ENCODE measurements at regions not wholly inside any gene's neighbourhood (a gene's known extent, or its start where the extent isn't known, plus 50 kb on each side); places are given as distances from the start of the nearest gene placed in this dataset.

- CTCF ChIA-PET, result no interaction called here
- intact Hi-C loops (cut with micrococcal nuclease), result no loop called here
- dilution Hi-C loops (cut with MboI; ENCODE audit: extremely low pct_ligation_motif_present, low sequenced_read_pairs), result no loop called here
These were observed 395.4 kb upstream of the SUCLG2 start for GRCh38 chr3:68049776-68050175.

GRCh38 chr3:68045976-68046375 is 391.6 kb upstream of the SUCLG2 start:
- intact Hi-C loops (cut with micrococcal nuclease), result no loop called here

More at GRCh38 chr3:68049776-68050175, 395.4 kb upstream of the SUCLG2 start:
- H3K4me3 ChIP-seq (replicated peaks in 1 of 3; ENCODE audit: insufficient read depth in 1 of 3, low read depth in 1 of 3, low read length in 3 of 3), result no peak overlapping the region
- no peak for TF ChIP-seq POLR2A (IDR thresholded peaks at IDR 0.05; ENCODE audit: low read depth, low read length)
- TF ChIP-seq MYC (IDR thresholded peaks at IDR 0.05; ENCODE audit: low read depth, low read length), result no peak
- no peak for TF ChIP-seq JUN (IDR thresholded peaks at IDR 0.05; ENCODE audit: borderline replicate concordance, insufficient read depth, insufficient read length, low read depth)
- no peak for TF ChIP-seq EZH2 (IDR thresholded peaks at IDR 0.05; ENCODE audit: borderline replicate concordance, low read depth, low read length, severe bottlenecking)
- TF ChIP-seq GATA2 (IDR thresholded peaks at IDR 0.05; ENCODE audit: insufficient read depth, insufficient read length, low read depth, low read length), result no peak
- no peak for TF ChIP-seq CTCF (IDR thresholded peaks at IDR 0.05; ENCODE audit: extremely low read depth in 1 of 2, insufficient read depth in 1 of 2, low read depth in 1 of 2, low read length in 2 of 2)
- H3K9me1 ChIP-seq (replicated peaks; ENCODE audit: control insufficient read depth, extremely low read depth, insufficient read depth, low read length), result no peaks in the 10 kb centered on the region
- no peak overlapping the region for H2AFZ ChIP-seq (ENCODE audit: low read depth, low read length)
- H3K4me1 ChIP-seq (ENCODE audit: control insufficient read depth, extremely low read depth, insufficient read depth, low read length), result no peaks in the 10 kb centered on the region
- POLR2A ChIA-PET, result no interaction called here
- H3K9ac ChIP-seq (replicated peaks; ENCODE audit: extremely low read depth, insufficient read depth, low read length), result no peak overlapping the region
- BruUV-seq (replicated peaks), result no TSS peak
- H4K20me1 ChIP-seq (replicated peaks; ENCODE audit: control insufficient read depth, extremely low read depth, insufficient read depth, low read length), result no peaks in the 10 kb centered on the region
- H3K27ac ChIP-seq (ENCODE audit: insufficient read depth, low read depth, low read length), result no peak overlapping the region
- H3K79me2 ChIP-seq (ENCODE audit: control insufficient read depth, insufficient read depth, low read length), result no peaks in the 10 kb centered on the region
- DNase-seq (ENCODE audit: low read depth, low spot score) (no peak), FAIRE-seq (no peak)
- no peak overlapping the region for H3K4me2 ChIP-seq (ENCODE audit: insufficient read depth, low read length)
- H3K9me3 ChIP-seq (replicated peaks; ENCODE audit: control insufficient read depth, insufficient read depth, low read length), result no peaks in the 10 kb centered on the region
- no peaks in the 10 kb centered on the region for H3K36me3 ChIP-seq (ENCODE audit: control insufficient read depth in 2 of 2, extremely low read depth in 1 of 2, insufficient read depth in 2 of 2, low read length in 2 of 2)
- no peaks in the 10 kb centered on the region for H3K27me3 ChIP-seq (ENCODE audit: control insufficient read depth in 2 of 2, insufficient read depth in 2 of 2, low read length in 2 of 2)

More at GRCh38 chr3:68045976-68046375, 391.6 kb upstream of the SUCLG2 start:
- ChIA-PET CTCF (no interaction called here), POLR2A (no interaction called here)
- BruUV-seq (replicated peaks), result no TSS peak
- TF ChIP-seq MYC (IDR thresholded peaks at IDR 0.05; ENCODE audit: low read depth, low read length) (no peak), POLR2AphosphoS5 (IDR thresholded peaks at IDR 0.05; ENCODE audit: insufficient read depth, low read depth, low read length) (no peak), CTCF (IDR thresholded peaks at IDR 0.05; ENCODE audit: extremely low read depth in 1 of 2, insufficient read depth in 1 of 2, low read depth in 1 of 2, low read length in 2 of 2) (no peak), FOS (IDR thresholded peaks at IDR 0.05; ENCODE audit: borderline replicate concordance, insufficient read depth, low read length) (no peak), EZH2 (IDR thresholded peaks at IDR 0.05; ENCODE audit: borderline replicate concordance, low read depth, low read length, severe bottlenecking) (no peak), POLR2A (IDR thresholded peaks at IDR 0.05; ENCODE audit: low read depth, low read length) (no peak), JUN (IDR thresholded peaks at IDR 0.05; ENCODE audit: borderline replicate concordance, insufficient read depth, insufficient read length, low read depth) (no peak), GATA2 (IDR thresholded peaks at IDR 0.05; ENCODE audit: insufficient read depth, insufficient read length, low read depth, low read length) (no peak)
- TF ChIP-seq, protein P1, sequence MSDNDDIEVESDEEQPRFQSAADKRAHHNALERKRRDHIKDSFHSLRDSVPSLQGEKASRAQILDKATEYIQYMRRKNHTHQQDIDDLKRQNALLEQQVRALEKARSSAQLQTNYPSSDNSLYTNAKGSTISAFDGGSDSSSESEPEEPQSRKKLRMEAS (IDR thresholded peaks at IDR 0.05; ENCODE audit: insufficient read depth, insufficient read length), result no peak
- H3K4me2 ChIP-seq (ENCODE audit: insufficient read depth, low read length), result no peak overlapping the region
- no peak overlapping the region for H2AFZ ChIP-seq (ENCODE audit: low read depth, low read length)
- no peaks in the 10 kb centered on the region for H3K4me1 ChIP-seq (ENCODE audit: control insufficient read depth, extremely low read depth, insufficient read depth, low read length)
- no peaks in the 10 kb centered on the region for H3K9me1 ChIP-seq (replicated peaks; ENCODE audit: control insufficient read depth, extremely low read depth, insufficient read depth, low read length)
- dilution Hi-C loops (cut with MboI; ENCODE audit: extremely low pct_ligation_motif_present, low sequenced_read_pairs), result no loop called here
- FAIRE-seq, result no peak
- no peak overlapping the region for H3K9ac ChIP-seq (replicated peaks; ENCODE audit: extremely low read depth, insufficient read depth, low read length)
- no peaks in the 10 kb centered on the region for H3K9me3 ChIP-seq (replicated peaks; ENCODE audit: control insufficient read depth, insufficient read depth, low read length)
- H3K79me2 ChIP-seq (ENCODE audit: control insufficient read depth, insufficient read depth, low read length), result no peaks in the 10 kb centered on the region
- DNase-seq (ENCODE audit: low read depth, low spot score), result no peak
- H4K20me1 ChIP-seq (replicated peaks; ENCODE audit: control insufficient read depth, extremely low read depth, insufficient read depth, low read length), result no peaks in the 10 kb centered on the region
- no peaks in the 10 kb centered on the region for H3K27me3 ChIP-seq (ENCODE audit: control insufficient read depth in 2 of 2, insufficient read depth in 2 of 2, low read length in 2 of 2)
- H3K4me3 ChIP-seq (replicated peaks in 1 of 3; ENCODE audit: insufficient read depth in 1 of 3, low read depth in 1 of 3, low read length in 3 of 3), result no peak overlapping the region
- H3K27ac ChIP-seq (ENCODE audit: insufficient read depth, low read depth, low read length), result no peak overlapping the region
- no peaks in the 10 kb centered on the region for H3K36me3 ChIP-seq (ENCODE audit: control insufficient read depth in 2 of 2, extremely low read depth in 1 of 2, insufficient read depth in 2 of 2, low read length in 2 of 2)

Measured in endothelial cell of umbilical vein (primary cell).